Renal cortical epithelial cell (primary cell): ENCODE measurements at regions not wholly inside any gene's neighbourhood (a gene's known extent, or its start where the extent isn't known, plus 50 kb on each side); places are given as distances from the start of the nearest gene placed in this dataset.
"Not testable (repeated sequence)": the region's sequence is repeated elsewhere in the genome, so short reads cannot be mapped to it uniquely, and the experiment has no call there.

ENCODE experiments used
- DNase-seq: peaks from one replicate; pipeline ENCODE4 v3.0.0-alpha.2; 2011; ENCODE audit warnings: low read depth

DNA sequence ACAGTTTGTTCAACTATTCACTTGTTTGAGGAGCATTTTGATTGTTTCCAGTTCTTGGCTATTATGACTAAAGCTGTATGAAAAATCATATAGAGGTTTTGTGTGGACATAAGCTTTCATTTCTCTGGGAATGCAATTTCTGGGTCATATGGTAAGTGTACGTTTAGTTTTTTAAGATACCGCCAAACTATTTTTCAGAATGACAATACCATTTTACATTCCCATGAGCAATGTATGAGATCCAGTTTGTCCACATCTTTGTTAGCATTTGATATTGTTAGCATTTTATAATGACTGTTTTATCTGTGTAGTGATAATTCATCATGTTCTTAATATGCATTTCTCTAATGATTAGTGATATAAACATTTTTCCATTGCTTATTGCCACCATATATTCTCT lies 258.7 kb upstream of the CTNNB1 start:
- DNase-seq: no peak

DNA sequence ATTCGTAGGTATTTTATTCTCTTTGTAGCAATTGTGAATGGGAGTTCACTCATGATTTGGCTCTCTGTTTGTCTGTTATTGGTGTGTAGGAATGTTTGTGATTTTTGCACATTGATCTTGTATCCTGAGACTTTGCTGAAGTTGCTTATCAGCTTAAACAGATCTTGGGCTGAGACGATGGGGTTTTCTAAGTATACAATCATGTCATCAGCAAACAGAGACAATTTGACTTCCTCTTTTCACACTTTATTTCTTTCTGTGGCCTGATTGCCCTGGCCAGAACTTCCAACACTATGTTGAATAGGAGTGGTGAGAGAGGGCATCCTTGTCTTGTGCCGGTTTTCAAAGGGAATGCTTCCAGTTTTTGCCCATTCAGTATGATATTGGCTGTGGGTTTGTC lies 252.3 kb upstream of the CTNNB1 start:
- DNase-seq: not testable (repeated sequence)

DNA sequence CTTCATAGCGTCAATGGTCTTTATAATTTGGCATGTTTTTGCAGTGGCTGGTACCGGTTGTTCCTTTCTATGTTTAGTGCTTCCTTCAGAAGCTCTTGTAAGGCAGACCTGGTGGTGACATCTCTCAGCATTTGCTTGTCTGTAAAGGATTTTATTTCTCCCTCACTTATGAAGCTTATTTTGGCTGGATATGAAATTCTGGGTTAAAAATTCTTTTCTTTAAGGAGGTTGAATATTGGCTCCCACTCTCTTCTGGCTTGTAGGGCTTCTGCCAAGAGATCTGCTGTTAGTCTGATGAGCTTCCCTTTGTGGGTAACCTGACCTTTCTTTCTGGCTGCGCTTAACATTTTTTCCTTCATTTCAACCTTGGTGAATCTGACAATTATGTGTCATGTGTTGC lies 250.0 kb upstream of the CTNNB1 start:
- not testable (repeated sequence) for DNase-seq

DNA sequence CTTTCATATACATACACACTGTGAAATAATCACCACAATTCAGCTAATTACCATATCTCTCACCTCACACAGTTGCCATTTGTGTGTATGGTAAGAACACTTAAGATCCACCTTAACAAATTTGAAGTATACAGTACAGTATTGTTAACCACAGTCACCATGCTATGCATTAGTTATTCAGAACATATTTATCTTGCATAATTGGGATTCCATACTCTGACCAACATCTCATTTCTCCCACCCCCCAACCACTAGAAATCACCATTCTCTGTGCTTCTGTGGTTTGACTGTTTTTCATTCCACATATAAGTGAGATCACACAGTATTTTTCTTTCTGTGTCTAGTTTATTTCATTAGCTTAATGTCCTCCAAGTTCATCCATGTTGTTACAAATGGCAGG lies 247.7 kb upstream of the CTNNB1 start:
- no peak for DNase-seq

DNA sequence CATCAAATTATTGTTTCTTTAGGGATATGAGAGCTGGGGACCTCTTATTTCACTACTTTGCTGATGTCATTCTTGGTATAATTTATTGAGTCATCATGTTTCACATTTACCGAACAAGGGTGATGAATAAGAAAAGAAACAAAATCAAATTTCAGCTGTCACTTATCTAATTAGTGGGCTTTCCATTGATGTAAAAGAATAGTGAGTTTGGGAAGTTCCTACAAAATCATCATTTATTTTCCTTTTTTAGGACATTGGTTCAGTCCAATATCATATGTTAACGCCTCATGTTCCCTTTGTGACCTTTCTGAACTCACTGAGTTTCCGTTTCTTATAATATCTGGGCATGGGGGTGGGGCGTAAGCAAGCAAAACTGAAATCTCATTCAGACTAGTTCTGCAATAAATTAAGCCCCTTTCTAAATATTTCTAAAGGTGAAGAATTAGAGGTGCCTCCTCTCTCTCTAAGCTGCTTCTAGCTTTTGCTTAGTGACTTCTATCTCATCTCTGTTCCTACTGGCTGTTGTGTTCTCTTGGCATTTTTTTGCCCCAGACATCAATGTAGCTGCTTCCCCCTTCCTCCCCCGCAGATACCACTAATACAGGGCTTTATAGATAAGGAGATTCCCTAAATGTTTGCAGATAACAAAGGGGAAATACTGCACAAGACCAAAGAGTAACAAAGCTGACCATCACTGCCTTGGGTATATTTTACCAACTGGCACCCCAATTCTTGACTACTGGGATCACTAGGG lies 238.0 kb upstream of the CTNNB1 start:
- no peak for DNase-seq

DNA sequence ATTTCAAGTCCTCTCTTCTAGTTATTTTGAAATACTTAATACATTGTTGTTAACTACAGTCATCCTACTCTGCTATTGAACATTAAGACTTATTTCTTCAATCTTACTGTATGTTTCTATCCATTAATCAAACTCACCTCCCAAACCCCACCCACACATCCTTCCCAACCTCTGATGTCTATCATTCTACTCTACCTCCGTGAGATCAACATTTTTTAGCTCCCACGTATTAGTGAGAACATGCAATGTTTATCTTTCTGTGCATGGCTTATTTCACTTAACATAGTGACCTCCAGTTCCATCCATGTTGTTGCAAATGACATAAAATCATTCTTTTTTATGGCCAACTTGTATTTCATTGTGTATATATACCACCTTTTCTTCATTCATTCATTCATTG lies 236.6 kb upstream of the CTNNB1 start:
- no peak for DNase-seq

DNA sequence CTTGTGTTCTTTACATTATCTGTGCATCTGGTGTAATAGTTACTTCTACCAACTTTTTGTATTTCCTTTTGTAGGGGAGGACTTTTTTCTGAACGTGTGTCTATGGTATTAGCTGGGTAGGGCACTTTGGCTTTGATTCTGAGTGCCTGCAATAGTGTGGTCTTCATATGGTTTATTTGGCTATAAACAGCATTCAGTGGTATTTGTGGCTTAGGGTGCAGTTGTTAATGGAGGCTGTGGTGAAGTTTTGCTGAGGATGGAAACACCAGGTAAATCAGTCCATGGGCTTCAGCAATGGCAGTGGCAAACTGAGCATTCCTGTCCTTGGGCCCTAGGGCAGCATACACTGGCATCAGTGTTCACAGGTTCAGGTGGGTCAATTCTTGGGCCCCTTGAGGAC lies 230.6 kb upstream of the CTNNB1 start:
- no peak for DNase-seq

DNA sequence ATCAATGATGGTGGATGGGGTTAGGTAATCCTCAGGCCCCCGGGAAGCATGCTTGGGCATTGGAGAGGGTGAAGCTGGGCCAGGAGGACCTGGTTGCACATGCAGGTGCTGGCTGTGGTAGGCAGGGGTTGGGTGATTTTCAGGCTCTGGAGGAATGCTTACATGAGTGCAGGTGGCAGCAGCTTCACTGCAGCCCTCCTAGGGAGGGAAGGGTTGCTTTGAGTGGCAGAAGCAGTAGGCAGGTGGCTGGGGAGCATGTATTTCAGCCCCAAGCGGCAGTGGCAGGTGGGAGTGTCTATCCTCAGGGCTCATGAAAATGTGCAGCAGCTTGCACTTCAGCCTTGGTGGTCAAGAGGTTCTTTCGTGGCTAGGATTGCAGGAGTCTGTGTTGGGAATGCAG lies 230.0 kb upstream of the CTNNB1 start:
- no peak for DNase-seq

DNA sequence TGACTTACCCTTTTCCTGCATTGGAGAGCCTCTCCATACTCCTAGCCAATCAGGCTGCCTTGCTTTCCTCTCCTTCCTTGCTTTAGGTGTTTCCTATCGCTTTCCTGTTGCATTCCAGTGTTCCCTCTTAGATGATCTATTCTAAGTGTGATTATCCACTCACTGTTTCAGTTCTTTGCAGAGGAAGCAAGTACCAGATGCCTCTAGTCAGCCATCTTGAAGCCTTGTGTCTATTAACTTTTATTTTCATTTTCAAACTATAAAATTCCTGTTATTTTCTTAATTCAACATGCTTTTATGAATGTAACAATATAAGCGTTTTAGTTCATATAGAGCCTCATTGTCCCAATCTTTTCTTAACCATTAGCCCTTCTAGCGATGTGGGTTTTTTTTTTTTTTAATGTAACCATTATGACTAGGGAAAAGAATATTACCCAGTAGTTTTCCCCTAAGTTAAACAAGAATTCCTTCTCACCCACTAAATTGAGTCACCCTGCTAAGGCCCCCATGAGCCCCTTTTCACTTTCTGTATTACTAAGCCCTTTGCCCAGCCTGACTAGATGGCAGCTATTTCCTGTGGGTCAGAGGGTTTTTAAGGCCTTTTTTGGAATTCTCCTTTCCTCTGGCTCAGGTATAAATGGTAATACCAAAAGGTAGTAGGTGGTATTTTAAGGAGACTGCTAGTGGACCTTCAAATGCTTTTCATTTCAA lies 229.4 kb upstream of the CTNNB1 start:
- DNase-seq: peak; percentile 23

DNA sequence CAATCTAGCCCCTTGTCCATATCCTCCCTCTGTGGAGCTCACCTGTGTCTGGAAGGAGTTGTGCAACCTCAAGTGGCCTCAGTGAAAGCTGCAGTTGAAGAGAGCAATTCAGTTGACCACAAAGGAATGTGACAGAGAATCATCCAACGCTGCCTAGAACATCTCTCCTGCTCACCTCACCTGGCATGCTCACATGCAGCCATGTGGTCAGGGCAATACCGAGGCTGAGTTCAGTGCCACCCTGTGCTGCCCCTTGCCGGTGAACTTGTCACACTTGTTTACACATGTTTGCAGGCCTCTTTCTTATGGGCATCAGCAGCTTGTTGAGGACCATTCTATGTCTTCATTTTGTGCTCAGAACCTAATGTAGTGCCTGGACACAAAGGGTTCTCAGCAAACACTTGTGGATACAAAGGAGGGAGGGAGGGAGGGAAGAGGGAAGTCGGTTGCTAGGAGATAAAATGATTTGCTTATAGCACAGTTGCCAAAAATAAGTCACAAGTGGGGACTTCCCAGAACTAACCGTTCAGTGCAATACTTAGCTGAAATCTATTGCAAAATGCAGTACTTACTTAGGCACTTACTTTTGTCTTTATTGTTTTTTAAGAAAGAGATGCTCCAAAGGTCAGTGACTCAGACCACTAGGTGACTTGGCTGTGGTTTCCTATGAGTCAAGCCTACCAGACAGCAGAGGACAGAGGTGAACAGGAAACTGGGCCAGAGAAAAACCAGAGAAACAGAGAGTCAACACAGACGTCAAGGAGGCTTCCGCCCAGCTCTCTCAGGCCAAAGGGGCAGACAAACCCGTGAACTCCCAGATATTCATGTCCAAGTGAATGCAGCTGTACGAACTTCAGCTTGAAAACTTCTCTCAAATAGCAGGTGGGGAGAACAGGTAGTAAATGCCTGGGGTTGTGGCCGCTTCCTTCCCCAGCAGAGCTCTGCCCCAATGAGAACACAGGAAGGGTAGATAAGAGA lies 227.8 kb upstream of the CTNNB1 start:
- peak; percentile 100 for DNase-seq

DNA sequence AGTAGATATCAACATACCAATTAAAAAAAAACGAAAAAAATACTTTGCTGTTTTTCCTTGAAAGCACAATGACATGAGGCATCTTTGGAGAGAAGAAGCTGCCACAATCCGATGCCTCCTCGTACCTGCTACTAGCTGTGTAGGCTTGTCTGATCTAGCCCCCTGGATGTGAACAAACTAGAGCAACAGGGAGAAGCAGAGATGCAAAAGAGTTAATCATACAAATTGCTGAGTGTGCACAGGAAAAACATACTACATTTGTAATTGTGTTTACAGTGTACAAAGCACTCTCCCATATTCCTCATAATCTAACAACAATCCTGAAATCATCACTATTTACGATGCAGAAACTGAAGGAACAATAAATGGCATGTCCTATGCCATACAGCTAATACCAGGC lies 227.0 kb upstream of the CTNNB1 start:
- no peak for DNase-seq

DNA sequence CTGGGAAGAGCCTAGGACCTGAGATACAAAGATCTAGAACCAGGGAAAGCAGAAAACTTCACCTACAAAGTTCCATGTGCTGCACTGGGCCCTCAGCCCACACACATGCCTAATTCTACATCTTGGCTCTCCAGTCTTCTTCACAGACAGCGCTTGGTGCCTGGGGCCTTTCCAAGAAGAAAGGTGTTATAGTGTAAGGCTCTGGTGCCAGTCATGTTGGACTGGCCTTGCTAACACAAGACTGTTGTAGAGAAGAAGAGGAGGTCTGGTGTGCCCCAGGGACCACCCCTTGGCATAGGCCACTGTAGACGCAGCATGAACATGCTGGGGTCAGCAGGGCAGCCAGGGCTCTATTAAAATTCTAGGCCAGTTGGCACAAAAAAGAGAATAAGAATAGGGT lies 226.2 kb upstream of the CTNNB1 start:
- no peak for DNase-seq

DNA sequence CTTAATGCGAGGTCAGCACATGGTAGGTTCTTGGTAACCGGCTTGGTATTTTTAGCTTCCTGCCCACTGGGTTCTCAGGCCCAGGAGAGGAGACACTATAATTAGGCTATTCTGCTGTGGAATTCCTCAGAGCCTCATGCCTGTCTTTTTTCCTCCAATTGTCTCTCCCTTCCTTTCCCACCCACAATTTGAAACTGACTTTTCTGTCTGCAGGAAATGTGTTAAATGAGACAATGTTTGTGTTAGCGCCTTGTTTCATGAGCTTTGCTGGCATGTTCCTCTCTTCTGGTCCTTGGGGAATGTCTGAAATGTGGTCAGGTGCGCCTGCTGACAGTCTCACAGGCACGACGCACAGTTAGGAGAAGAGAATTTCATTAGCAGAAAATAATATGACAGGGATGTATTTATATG lies 223.6 kb upstream of the CTNNB1 start:
- DNase-seq: no peak

DNA sequence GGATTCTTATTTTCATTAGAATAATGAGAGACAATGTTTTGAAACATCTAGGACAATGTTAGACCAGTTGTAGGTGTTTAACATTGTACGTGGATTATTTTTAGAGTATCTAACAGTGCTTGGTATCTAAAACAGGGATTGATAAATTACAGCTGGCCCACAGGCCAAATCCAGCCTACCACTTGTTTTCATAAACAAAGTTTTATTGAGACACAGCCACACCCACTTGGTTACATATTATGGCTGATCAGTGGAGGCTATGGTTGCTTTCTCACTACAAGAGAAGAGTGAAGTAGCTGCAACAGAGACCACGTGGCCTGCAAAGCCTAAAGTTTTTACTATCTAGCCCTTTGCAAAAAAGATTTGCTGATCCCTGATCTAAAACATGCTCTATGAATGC lies 223.1 kb upstream of the CTNNB1 start:
- no peak for DNase-seq

DNA sequence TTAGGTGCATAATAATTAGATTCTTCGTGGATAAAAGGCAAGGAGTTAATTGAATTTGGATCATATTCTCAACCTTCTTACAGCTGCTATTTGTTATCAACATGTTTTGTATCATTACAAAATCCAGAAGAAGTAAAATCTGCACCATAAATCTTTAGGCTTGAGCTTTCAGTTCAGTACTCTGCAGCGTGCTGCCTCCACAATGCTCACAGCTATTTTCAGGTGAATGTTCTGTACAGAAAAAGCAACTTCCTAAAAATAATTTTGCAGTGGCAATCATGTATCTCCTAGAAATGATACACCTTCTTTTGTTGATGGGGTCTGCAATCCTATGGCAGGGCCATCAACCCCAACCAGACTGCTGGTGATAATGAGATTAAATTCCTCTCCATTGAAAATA lies 220.9 kb upstream of the CTNNB1 start:
- no peak for DNase-seq

DNA sequence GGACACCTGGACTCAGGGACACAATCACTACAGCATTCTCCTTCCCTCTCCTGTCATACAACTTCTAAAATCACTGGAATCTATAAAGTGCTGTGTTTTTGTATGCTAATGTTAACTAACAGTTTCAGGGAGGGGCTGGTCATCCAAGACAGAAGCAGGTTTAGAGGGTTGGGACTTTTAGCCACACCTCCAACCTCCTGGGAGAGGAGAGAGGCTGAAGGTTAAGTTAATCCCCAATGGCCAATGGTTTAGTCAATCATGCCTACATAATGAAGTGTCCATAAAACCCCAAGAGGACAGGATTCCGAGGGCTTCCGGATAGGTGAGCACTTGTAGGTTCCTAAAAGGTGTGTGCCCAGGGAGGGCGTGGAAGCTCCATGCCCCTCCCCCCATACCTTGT lies 219.3 kb upstream of the CTNNB1 start:
- no peak for DNase-seq

DNA sequence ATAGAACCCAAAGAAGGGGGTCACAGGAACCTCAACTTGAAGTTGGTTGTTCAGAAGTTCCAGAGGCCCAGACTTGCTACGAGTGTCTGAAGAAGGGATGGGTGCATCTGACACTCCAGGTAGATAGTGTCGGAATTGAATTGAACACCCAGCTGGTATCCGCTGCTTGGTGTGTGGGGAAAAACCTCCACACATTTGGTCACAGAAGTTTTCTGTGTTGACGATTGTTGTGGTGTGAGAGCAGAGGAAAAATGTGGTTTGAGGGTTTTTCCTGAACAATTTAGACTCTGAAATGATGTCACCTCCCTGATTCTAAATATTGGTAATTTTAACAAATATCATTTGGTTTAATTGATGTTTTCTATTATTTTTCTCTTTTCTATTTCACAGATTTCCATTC lies 218.8 kb upstream of the CTNNB1 start:
- DNase-seq: no peak

DNA sequence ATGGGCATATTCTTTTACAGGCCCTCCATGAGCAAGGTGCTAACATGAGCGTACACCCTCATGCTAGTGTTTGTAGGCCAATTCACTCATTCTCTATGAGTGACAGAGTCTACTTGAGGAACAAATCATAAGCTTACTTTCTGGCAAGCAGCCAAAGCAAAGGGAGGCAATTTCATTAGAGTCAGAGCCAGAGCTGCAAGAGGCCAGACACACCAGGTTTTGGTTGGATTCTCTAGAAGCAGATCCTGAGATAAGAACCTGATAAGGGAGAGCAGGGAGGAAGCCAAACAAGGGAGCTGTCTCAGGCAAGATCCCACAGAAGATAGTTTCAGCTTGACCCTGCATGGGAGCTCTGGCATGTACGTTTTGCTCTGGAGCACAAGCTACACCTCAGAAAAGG lies 214.1 kb upstream of the CTNNB1 start:
- no peak for DNase-seq

DNA sequence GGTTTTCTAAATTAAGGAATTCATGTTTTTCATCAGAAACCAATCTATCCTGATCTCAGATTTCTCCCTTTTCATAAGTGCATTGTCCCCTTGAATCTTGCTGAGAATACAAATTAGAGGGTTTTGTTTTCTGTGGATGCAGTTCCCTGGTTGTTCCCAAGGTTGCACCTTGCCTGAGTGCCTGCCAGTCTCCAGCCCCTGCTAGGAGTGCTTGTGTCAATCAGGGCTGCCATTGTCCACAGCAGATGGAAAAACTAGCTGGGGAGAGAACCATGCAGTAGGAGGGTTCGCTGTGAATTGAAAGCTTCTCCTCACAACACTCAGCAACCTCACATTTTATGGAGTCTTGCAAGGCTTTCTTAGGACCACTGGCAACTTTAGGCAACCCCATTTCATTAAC lies 210.8 kb upstream of the CTNNB1 start:
- DNase-seq: no peak

DNA sequence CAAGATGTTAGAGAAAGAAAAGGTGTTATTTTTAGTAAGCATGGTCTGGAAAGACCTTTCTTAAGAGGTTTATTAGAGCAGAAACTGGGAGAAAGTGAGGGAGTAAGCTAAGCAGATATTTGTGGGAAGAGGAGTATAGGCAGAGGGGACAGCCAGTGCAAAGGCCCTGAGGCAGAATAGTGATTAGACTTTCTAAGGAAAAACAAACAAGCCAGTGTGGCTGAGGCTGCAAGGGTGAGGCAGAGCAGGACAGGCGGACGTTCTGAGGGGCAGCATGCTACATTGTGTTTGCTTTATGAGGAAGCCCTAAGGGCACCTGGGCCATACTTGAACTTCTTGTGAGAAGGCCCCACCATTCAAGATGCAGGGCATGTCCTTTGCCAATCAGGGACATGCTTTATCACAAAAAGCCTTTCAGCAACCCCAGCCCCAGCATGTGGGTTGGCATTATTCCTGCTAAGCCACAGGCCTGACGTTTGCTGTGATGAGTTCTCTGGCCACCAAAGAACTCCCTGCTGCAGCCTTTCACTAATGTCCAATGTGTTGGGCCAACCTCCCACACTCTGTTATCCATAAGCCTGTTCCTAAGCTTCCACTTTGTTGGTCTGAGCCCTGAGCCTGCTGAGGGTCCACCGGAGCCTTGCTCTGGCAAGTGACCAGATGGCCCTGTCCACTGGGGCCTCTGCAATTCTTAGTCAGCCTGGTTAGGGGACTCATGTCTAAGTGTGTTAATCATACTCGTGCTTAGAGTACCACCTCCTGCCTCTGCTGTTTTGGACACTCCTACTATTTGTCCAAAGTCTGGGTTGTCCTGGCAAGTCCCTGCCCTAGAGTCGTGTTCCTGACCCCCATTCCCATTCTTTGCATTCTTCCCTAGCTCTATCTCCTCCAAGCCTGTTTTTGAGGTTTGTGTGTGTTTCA lies 209.9 kb upstream of the CTNNB1 start:
- peak; percentile 37 for DNase-seq

DNA sequence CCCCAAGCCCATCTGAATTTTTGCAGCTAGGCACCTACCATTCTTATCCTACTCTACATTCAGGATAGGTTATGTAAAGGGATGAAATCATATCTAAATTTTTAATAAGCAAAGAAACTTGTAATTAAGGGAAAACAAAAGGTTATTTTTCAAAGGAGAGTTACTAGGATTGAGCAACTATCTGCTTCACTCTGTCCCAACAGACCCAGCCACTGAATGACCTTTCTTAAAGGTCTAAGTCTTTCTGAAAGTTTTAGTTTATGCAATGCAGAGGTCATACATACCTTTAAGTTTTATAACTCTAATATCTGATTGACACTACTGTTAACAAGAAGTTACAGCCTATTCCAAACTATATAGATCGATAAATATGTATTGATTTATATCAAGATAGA lies 209.2 kb upstream of the CTNNB1 start:
- DNase-seq: no peak
